ENCODE measurements at regions not wholly inside any gene's neighbourhood (a gene's known extent, or its start where the extent isn't known, plus 50 kb on each side); places are given as distances from the start of the nearest gene placed in this dataset. TPM values are rescaled to one million over a fixed set of nuclear protein-coding genes. Genes with fewer than 3 reads are reported as not detected.

DNA sequence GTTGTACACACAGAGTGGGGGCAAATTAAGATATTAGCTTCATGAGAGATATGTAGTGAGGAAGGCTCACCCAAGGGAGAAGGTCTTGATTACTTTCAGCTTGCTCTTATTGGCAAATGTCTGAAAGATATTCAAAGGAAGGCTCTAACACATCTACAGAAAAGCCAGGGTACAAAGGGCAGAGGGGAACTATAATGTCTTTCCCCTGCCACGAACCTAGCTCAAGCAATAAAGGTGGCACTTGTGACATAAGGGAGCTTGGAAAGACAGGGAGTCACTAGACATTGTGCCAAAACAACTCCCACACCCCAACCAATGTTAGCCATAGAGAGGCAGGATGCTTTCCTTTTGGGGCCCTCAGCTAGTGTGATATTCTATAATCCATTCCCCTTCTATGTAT, 52.2 kb upstream of the SOX9 start:
- DNase-seq (ENCODE audit: low read depth): no peak
- no peak overlapping the region for H3K4me3 ChIP-seq (ENCODE audit: low read depth, low read length)
- TF ChIP-seq, protein P1, sequence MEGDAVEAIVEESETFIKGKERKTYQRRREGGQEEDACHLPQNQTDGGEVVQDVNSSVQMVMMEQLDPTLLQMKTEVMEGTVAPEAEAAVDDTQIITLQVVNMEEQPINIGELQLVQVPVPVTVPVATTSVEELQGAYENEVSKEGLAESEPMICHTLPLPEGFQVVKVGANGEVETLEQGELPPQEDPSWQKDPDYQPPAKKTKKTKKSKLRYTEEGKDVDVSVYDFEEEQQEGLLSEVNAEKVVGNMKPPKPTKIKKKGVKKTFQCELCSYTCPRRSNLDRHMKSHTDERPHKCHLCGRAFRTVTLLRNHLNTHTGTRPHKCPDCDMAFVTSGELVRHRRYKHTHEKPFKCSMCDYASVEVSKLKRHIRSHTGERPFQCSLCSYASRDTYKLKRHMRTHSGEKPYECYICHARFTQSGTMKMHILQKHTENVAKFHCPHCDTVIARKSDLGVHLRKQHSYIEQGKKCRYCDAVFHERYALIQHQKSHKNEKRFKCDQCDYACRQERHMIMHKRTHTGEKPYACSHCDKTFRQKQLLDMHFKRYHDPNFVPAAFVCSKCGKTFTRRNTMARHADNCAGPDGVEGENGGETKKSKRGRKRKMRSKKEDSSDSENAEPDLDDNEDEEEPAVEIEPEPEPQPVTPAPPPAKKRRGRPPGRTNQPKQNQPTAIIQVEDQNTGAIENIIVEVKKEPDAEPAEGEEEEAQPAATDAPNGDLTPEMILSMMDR (IDR thresholded peaks at IDR 0.05; ENCODE audit: insufficient read depth, low read depth, low read length): no peak

DNA sequence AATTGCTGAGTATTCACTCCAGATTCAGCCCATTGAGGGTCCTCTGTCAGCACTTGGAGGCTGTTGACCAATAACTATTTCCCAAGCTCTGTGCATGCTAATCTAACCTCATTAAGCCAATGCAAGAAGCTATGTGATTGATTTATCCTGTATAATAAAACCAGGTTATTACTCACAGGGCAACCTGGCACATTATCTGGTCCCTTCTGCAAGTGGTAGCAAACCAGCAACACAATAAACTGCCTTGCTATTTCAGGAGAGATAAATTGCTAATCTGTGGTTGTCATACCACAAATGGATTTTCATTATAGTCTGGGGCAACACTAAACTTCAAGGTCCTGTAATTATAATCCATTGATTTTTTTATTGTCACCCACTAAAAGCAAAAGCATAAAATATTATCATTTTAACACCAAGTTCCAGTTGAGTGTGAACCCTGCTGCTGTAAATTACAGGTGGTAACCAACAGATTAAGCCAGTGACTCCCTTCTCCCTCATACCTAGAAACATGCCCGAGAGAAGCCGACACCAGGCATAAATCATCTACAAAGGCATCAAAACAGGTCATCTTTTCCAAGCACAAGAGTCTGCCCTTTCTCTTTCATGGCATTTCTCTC, 51.1 kb upstream of the SOX9 start:
- DNase-seq (ENCODE audit: low read depth): no peak
- TF ChIP-seq, protein P1 (IDR thresholded peaks at IDR 0.05; ENCODE audit: insufficient read depth, low read depth, low read length): no peak
- H3K4me3 ChIP-seq (ENCODE audit: low read depth, low read length): no peak overlapping the region

Small RNA genes in the stretch of these regions (small RNA-seq; reads per million reads assigned to genes)
- not detected for gene RNU7-155P

Data from fibroblast of villous mesenchyme (primary cell).